ENCODE measurements at regions not wholly inside any gene's neighbourhood (a gene's known extent, or its start where the extent isn't known, plus 50 kb on each side); places are given as distances from the start of the nearest gene placed in this dataset.

- TF ChIP-seq CTCF (IDR thresholded peaks at IDR 0.05) (no peak), POLR2AphosphoS5 (IDR thresholded peaks at IDR 0.05) (no peak)
These were observed 521.6 kb upstream of the SORCS1 start for GRCh38 chr10:107686095-107686494.
